ENCODE measurements at regions not wholly inside any gene's neighbourhood (a gene's known extent, or its start where the extent isn't known, plus 50 kb on each side); places are given as distances from the start of the nearest gene placed in this dataset.

GRCh38 chr12:92462049-92462448 is 240.7 kb upstream of the PLEKHG7 start:
- H3K27ac ChIP-seq (ENCODE audit: insufficient read depth, low read length, poor library complexity, severe bottlenecking), result no peak overlapping the region
- no peak for DNase-seq
- peak overlapping the region; percentile 27 for H3K4me3 ChIP-seq (ENCODE audit: insufficient read depth, low read depth, low read length, poor library complexity, severe bottlenecking)
- no peaks in the 10 kb centered on the region for H3K27me3 ChIP-seq (replicated peaks; ENCODE audit: control insufficient read depth, insufficient read depth, low read length, poor library complexity, severe bottlenecking)
- peaks cover 12% of the 10 kb centered on the region for H3K4me1 ChIP-seq (ENCODE audit: control insufficient read depth, insufficient read depth, low read length, poor library complexity, severe bottlenecking)
- H3K9me3 ChIP-seq (ENCODE audit: control insufficient read depth, low read length), result no peaks in the 10 kb centered on the region
- no peaks in the 10 kb centered on the region for H3K36me3 ChIP-seq (ENCODE audit: control insufficient read depth, insufficient read depth, low read length)

GRCh38 chr12:92459850-92460249 is 242.9 kb upstream of the PLEKHG7 start:
- Histone ChIP-seq H3K4me1 (ENCODE audit: control insufficient read depth, insufficient read depth, low read length, poor library complexity, severe bottlenecking) (peaks cover 12% of the 10 kb centered on the region), H3K27ac (ENCODE audit: insufficient read depth, low read length, poor library complexity, severe bottlenecking) (no peak overlapping the region), H3K36me3 (ENCODE audit: control insufficient read depth, insufficient read depth, low read length) (no peaks in the 10 kb centered on the region), H3K27me3 (replicated peaks; ENCODE audit: control insufficient read depth, insufficient read depth, low read length, poor library complexity, severe bottlenecking) (no peaks in the 10 kb centered on the region), H3K9me3 (ENCODE audit: control insufficient read depth, low read length) (no peaks in the 10 kb centered on the region), H3K4me3 (ENCODE audit: insufficient read depth, low read depth, low read length, poor library complexity, severe bottlenecking) (no peak overlapping the region)
- no peak for DNase-seq

- Histone ChIP-seq H3K4me3 (ENCODE audit: insufficient read depth, low read depth, low read length, poor library complexity, severe bottlenecking) (no peak overlapping the region), H3K9me3 (ENCODE audit: control insufficient read depth, low read length) (no peaks in the 10 kb centered on the region), H3K27ac (ENCODE audit: insufficient read depth, low read length, poor library complexity, severe bottlenecking) (no peak overlapping the region), H3K4me1 (ENCODE audit: control insufficient read depth, insufficient read depth, low read length, poor library complexity, severe bottlenecking) (peaks cover 12% of the 10 kb centered on the region), H3K36me3 (ENCODE audit: control insufficient read depth, insufficient read depth, low read length) (no peaks in the 10 kb centered on the region), H3K27me3 (replicated peaks; ENCODE audit: control insufficient read depth, insufficient read depth, low read length, poor library complexity, severe bottlenecking) (no peaks in the 10 kb centered on the region)
- no peak for DNase-seq
Measured at GRCh38 chr12:92458996-92459395, 243.8 kb upstream of the PLEKHG7 start.

GRCh38 chr12:92457458-92458180 is 245.2 kb upstream of the PLEKHG7 start:
- no peaks in the 10 kb centered on the region for H3K36me3 ChIP-seq (ENCODE audit: control insufficient read depth, insufficient read depth, low read length)
- no peak overlapping the region for H3K27ac ChIP-seq (ENCODE audit: insufficient read depth, low read length, poor library complexity, severe bottlenecking)
- no peak for DNase-seq
- no peaks in the 10 kb centered on the region for H3K9me3 ChIP-seq (ENCODE audit: control insufficient read depth, low read length)
- peaks cover 11% of the 10 kb centered on the region for H3K4me1 ChIP-seq (ENCODE audit: control insufficient read depth, insufficient read depth, low read length, poor library complexity, severe bottlenecking)
- no peaks in the 10 kb centered on the region for H3K27me3 ChIP-seq (replicated peaks; ENCODE audit: control insufficient read depth, insufficient read depth, low read length, poor library complexity, severe bottlenecking)
- no peak overlapping the region for H3K4me3 ChIP-seq (ENCODE audit: insufficient read depth, low read depth, low read length, poor library complexity, severe bottlenecking)

GRCh38 chr12:92452763-92453162 is 250.0 kb upstream of the PLEKHG7 start:
- Histone ChIP-seq H3K4me3 (ENCODE audit: insufficient read depth, low read depth, low read length, poor library complexity, severe bottlenecking) (no peak overlapping the region), H3K9me3 (ENCODE audit: control insufficient read depth, low read length) (peaks cover 3% of the 10 kb centered on the region), H3K36me3 (ENCODE audit: control insufficient read depth, insufficient read depth, low read length) (no peaks in the 10 kb centered on the region), H3K27me3 (replicated peaks; ENCODE audit: control insufficient read depth, insufficient read depth, low read length, poor library complexity, severe bottlenecking) (no peaks in the 10 kb centered on the region), H3K27ac (ENCODE audit: insufficient read depth, low read length, poor library complexity, severe bottlenecking) (no peak overlapping the region), H3K4me1 (ENCODE audit: control insufficient read depth, insufficient read depth, low read length, poor library complexity, severe bottlenecking) (no peaks in the 10 kb centered on the region)
- no peak for DNase-seq

- Histone ChIP-seq H3K4me3 (ENCODE audit: insufficient read depth, low read depth, low read length, poor library complexity, severe bottlenecking) (no peak overlapping the region), H3K4me1 (ENCODE audit: control insufficient read depth, insufficient read depth, low read length, poor library complexity, severe bottlenecking) (no peaks in the 10 kb centered on the region), H3K27me3 (replicated peaks; ENCODE audit: control insufficient read depth, insufficient read depth, low read length, poor library complexity, severe bottlenecking) (no peaks in the 10 kb centered on the region), H3K27ac (ENCODE audit: insufficient read depth, low read length, poor library complexity, severe bottlenecking) (no peak overlapping the region), H3K36me3 (ENCODE audit: control insufficient read depth, insufficient read depth, low read length) (no peaks in the 10 kb centered on the region), H3K9me3 (ENCODE audit: control insufficient read depth, low read length) (no peaks in the 10 kb centered on the region)
- DNase-seq, result no peak
Measured at GRCh38 chr12:92446083-92446460, 256.7 kb upstream of the PLEKHG7 start.

GRCh38 chr12:92445253-92446082 is 257.3 kb upstream of the PLEKHG7 start:
- DNase-seq, result no peak
- Histone ChIP-seq H3K36me3 (ENCODE audit: control insufficient read depth, insufficient read depth, low read length) (no peaks in the 10 kb centered on the region), H3K9me3 (ENCODE audit: control insufficient read depth, low read length) (no peaks in the 10 kb centered on the region), H3K27me3 (replicated peaks; ENCODE audit: control insufficient read depth, insufficient read depth, low read length, poor library complexity, severe bottlenecking) (no peaks in the 10 kb centered on the region), H3K27ac (ENCODE audit: insufficient read depth, low read length, poor library complexity, severe bottlenecking) (no peak overlapping the region), H3K4me1 (ENCODE audit: control insufficient read depth, insufficient read depth, low read length, poor library complexity, severe bottlenecking) (no peaks in the 10 kb centered on the region), H3K4me3 (ENCODE audit: insufficient read depth, low read depth, low read length, poor library complexity, severe bottlenecking) (no peak overlapping the region)

GRCh38 chr12:92444763-92445162 is 258.0 kb upstream of the PLEKHG7 start:
- no peak overlapping the region for H3K4me3 ChIP-seq (ENCODE audit: insufficient read depth, low read depth, low read length, poor library complexity, severe bottlenecking)
- H3K27ac ChIP-seq (ENCODE audit: insufficient read depth, low read length, poor library complexity, severe bottlenecking), result no peak overlapping the region
- no peak for DNase-seq
- H3K27me3 ChIP-seq (replicated peaks; ENCODE audit: control insufficient read depth, insufficient read depth, low read length, poor library complexity, severe bottlenecking), result no peaks in the 10 kb centered on the region
- H3K9me3 ChIP-seq (ENCODE audit: control insufficient read depth, low read length), result no peaks in the 10 kb centered on the region
- H3K4me1 ChIP-seq (ENCODE audit: control insufficient read depth, insufficient read depth, low read length, poor library complexity, severe bottlenecking), result no peaks in the 10 kb centered on the region
- H3K36me3 ChIP-seq (ENCODE audit: control insufficient read depth, insufficient read depth, low read length), result no peaks in the 10 kb centered on the region

GRCh38 chr12:92442782-92443181 is 260.0 kb upstream of the PLEKHG7 start:
- H3K4me3 ChIP-seq (ENCODE audit: insufficient read depth, low read depth, low read length, poor library complexity, severe bottlenecking), result no peak overlapping the region
- H3K27me3 ChIP-seq (replicated peaks; ENCODE audit: control insufficient read depth, insufficient read depth, low read length, poor library complexity, severe bottlenecking), result no peaks in the 10 kb centered on the region
- no peaks in the 10 kb centered on the region for H3K4me1 ChIP-seq (ENCODE audit: control insufficient read depth, insufficient read depth, low read length, poor library complexity, severe bottlenecking)
- no peaks in the 10 kb centered on the region for H3K9me3 ChIP-seq (ENCODE audit: control insufficient read depth, low read length)
- no peaks in the 10 kb centered on the region for H3K36me3 ChIP-seq (ENCODE audit: control insufficient read depth, insufficient read depth, low read length)
- no peak overlapping the region for H3K27ac ChIP-seq (ENCODE audit: insufficient read depth, low read length, poor library complexity, severe bottlenecking)
- DNase-seq, result no peak

- no peaks in the 10 kb centered on the region for H3K9me3 ChIP-seq (ENCODE audit: control insufficient read depth, low read length)
- no peak overlapping the region for H3K27ac ChIP-seq (ENCODE audit: insufficient read depth, low read length, poor library complexity, severe bottlenecking)
- H3K27me3 ChIP-seq (replicated peaks; ENCODE audit: control insufficient read depth, insufficient read depth, low read length, poor library complexity, severe bottlenecking), result no peaks in the 10 kb centered on the region
- no peaks in the 10 kb centered on the region for H3K36me3 ChIP-seq (ENCODE audit: control insufficient read depth, insufficient read depth, low read length)
- no peaks in the 10 kb centered on the region for H3K4me1 ChIP-seq (ENCODE audit: control insufficient read depth, insufficient read depth, low read length, poor library complexity, severe bottlenecking)
- H3K4me3 ChIP-seq (ENCODE audit: insufficient read depth, low read depth, low read length, poor library complexity, severe bottlenecking), result no peak overlapping the region
- no peak for DNase-seq
Measured at GRCh38 chr12:92440072-92440471, 262.7 kb upstream of the PLEKHG7 start.

Data from effector memory CD4-positive, alpha-beta T cell (primary cell).